ENCODE measurements at regions not wholly inside any gene's neighbourhood (a gene's known extent, or its start where the extent isn't known, plus 50 kb on each side); places are given as distances from the start of the nearest gene placed in this dataset.

DNA sequence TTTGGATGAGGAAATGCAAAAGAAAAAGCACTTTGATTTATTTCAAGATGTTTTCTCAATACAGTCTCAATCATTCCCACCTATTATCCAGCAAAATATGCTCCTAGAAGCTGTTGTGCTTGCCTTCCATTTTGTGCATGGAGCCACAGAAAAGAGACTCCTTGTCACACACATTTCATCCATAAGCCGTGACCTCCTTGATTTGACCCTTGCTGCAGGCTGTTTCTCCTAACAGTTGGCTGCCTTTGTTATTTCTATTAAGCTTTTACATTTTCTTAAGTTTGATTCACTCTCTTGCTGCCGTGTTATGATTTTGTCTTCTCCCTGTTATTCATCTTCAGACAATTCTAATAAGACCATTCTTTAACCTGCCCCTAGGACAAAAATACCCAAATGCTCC is 124.2 kb upstream of the PLAAT1 start:
- Histone ChIP-seq H3K36me3 (no peaks in the 10 kb centered on the region), H3K4me1 (no peaks in the 10 kb centered on the region), H3K27me3 (no peaks in the 10 kb centered on the region), H3K4me3 (no peak overlapping the region), H3K9me3 (peaks cover 0 to 3% (median 0%) of the 10 kb centered on the region in 11 donors), H3K27ac (no peak overlapping the region)
- no peak for ATAC-seq
- intact Hi-C loops (cut with DNase I), result no loop called here
- 92 to 96% methylated on average over 2 of the region's 2 CpGs for WGBS, 2 donors
- TF ChIP-seq, protein P1, sequence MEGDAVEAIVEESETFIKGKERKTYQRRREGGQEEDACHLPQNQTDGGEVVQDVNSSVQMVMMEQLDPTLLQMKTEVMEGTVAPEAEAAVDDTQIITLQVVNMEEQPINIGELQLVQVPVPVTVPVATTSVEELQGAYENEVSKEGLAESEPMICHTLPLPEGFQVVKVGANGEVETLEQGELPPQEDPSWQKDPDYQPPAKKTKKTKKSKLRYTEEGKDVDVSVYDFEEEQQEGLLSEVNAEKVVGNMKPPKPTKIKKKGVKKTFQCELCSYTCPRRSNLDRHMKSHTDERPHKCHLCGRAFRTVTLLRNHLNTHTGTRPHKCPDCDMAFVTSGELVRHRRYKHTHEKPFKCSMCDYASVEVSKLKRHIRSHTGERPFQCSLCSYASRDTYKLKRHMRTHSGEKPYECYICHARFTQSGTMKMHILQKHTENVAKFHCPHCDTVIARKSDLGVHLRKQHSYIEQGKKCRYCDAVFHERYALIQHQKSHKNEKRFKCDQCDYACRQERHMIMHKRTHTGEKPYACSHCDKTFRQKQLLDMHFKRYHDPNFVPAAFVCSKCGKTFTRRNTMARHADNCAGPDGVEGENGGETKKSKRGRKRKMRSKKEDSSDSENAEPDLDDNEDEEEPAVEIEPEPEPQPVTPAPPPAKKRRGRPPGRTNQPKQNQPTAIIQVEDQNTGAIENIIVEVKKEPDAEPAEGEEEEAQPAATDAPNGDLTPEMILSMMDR (IDR thresholded peaks at IDR 0.05), result no peak
- DNase-seq, result no peak

DNA sequence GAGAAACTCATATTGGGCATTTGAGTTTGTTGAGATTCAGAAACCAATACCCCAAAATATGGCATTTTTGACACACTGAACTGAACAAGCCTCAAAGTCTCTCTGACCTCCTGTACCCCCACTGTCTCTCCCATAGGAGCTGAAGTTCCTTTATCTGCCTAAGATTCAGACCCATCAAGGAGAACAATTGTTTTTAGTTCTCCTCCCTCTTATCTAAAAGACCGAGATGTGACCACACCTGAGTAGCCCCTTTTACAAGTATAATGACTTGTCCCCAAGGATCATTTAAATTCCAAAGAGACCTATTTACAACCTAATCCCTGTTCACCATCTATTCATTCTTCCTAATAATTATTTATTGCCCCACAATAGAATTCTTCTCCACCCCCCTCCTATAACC is 122.1 kb upstream of the PLAAT1 start:
- no peak for DNase-seq
- Histone ChIP-seq H3K27ac (no peak overlapping the region), H3K4me1 (no peaks in the 10 kb centered on the region), H3K36me3 (no peaks in the 10 kb centered on the region), H3K9me3 (peaks cover 0 to 3% (median 0%) of the 10 kb centered on the region in 11 donors), H3K27me3 (no peaks in the 10 kb centered on the region), H3K4me3 (no peak overlapping the region)
- 84 to 86% methylated on average over 1 of the region's 1 CpG for WGBS, 2 donors
- TF ChIP-seq, protein P1 (IDR thresholded peaks at IDR 0.05), result no peak
- no peak for ATAC-seq
- intact Hi-C loops (cut with DNase I), result no loop called here

DNA sequence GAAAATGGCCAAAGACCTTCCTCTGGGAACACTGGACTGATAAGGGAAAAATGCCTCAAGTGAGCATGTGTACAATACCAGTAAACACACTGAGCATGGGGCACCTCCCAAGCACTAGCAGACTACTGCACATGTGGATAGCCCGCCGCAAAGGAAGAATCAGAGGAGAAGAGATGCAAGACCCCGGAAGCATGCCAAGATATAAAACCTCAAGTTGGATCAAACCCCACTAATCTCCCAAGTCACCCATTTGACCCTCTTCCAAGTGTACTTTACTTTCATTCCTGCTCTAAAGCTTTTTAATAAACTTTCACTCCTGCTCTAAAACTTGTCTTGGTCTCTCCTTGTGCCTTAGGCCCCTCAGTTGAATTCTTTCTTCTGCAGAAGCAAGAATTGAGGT is 121.1 kb upstream of the PLAAT1 start:
- TF ChIP-seq, protein P1 (IDR thresholded peaks at IDR 0.05), result no peak

DNA sequence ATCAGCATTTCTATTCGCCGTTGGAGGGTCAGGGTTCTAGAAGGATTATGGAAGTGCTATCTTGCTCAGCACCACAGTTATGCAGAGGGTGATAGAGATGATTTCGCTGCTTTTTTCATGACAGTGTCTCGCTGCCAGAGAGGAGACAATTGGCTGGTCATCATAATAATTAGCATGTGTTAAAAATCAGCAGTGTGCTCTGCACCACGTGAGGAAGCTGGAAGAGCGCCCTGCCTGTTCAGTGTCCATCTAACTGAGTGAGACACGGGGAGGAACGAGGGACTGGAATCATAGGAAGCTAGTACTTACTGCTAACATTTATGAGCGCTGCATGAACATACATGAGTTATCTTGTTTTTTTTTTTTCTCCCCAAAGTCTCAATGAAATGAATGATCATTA is 116.2 kb upstream of the PLAAT1 start:
- H3K27ac ChIP-seq, result no peak overlapping the region
- intact Hi-C loops (cut with DNase I), result no loop called here
- H3K27me3 ChIP-seq, result peaks cover 0 to 10% (median 7%) of the 10 kb centered on the region in 7 donors
- no peak for DNase-seq
- H3K9me3 ChIP-seq, result no peaks in the 10 kb centered on the region
- no peak overlapping the region for H3K4me3 ChIP-seq
- no peaks in the 10 kb centered on the region for H3K4me1 ChIP-seq
- 66 to 70% methylated on average over 9 of the region's 9 CpGs for WGBS, 2 donors
- H3K36me3 ChIP-seq, result no peaks in the 10 kb centered on the region
- TF ChIP-seq, protein P1 (IDR thresholded peaks at IDR 0.05), result no peak
- ATAC-seq, result no peak

More for the DNA sequence above, 121.1 kb upstream of the PLAAT1 start:
- Histone ChIP-seq H3K9me3 (peaks cover 0 to 3% (median 0%) of the 10 kb centered on the region in 11 donors), H3K27ac (no peak overlapping the region), H3K4me1 (no peaks in the 10 kb centered on the region), H3K4me3 (no peak overlapping the region), H3K36me3 (no peaks in the 10 kb centered on the region), H3K27me3 (no peaks in the 10 kb centered on the region)
- ATAC-seq (no peak), DNase-seq (no peak)
- intact Hi-C loops (cut with DNase I), result no loop called here
- WGBS, 2 donors, result 77 to 88% methylated on average over 3 of the region's 3 CpGs
